22Rv1 (cell line): ENCODE measurements at regions not wholly inside any gene's neighbourhood (a gene's known extent, or its start where the extent isn't known, plus 50 kb on each side); places are given as distances from the start of the nearest gene placed in this dataset.
"Not testable (repeated sequence)": the region's sequence is repeated elsewhere in the genome, so short reads cannot be mapped to it uniquely, and the experiment has no call there.

Experiments used
- H3K27ac ChIP-seq: fragments of 450-650 bp; 2 replicates; pipeline ENCODE4 v1.5.1; 2017
- ZFX ChIP-seq: fragments of 450-650 bp; IDR thresholded peaks from 2 replicates; pipeline ENCODE4 v1.6.1; 2017; ENCODE audit warnings: antibody characterized with exemption, borderline replicate concordance
- TF ChIP-seq, protein P1 (sequence below): fragments of 450-650 bp; IDR thresholded peaks from 2 replicates; pipeline ENCODE4 v1.5.1; 2017; ENCODE audit warnings: mild to moderate bottlenecking

DNA sequence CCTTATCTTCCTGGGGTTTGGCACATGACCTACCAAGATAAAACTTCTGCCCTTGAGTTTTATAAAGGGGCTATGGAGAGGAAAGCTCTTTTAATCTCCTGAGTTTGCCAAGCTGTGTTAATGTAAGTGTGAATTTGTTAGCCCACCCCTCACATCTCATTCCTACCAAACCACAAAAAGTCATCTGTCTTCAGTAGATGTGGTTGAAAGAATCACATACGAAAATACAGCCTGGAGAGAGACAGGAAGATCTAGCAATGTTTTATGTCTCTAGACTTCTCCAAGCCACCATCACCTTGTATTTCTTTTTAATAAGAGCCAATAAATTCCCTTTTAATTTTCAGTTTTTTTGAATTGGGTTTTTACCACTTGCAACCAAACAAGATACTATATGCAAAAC, 68.9 kb upstream of the ZNF280D start:
- H3K27ac ChIP-seq = no peak overlapping the region
- TF ChIP-seq, protein P1, sequence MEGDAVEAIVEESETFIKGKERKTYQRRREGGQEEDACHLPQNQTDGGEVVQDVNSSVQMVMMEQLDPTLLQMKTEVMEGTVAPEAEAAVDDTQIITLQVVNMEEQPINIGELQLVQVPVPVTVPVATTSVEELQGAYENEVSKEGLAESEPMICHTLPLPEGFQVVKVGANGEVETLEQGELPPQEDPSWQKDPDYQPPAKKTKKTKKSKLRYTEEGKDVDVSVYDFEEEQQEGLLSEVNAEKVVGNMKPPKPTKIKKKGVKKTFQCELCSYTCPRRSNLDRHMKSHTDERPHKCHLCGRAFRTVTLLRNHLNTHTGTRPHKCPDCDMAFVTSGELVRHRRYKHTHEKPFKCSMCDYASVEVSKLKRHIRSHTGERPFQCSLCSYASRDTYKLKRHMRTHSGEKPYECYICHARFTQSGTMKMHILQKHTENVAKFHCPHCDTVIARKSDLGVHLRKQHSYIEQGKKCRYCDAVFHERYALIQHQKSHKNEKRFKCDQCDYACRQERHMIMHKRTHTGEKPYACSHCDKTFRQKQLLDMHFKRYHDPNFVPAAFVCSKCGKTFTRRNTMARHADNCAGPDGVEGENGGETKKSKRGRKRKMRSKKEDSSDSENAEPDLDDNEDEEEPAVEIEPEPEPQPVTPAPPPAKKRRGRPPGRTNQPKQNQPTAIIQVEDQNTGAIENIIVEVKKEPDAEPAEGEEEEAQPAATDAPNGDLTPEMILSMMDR = no peak
- no peak for TF ChIP-seq ZFX

DNA sequence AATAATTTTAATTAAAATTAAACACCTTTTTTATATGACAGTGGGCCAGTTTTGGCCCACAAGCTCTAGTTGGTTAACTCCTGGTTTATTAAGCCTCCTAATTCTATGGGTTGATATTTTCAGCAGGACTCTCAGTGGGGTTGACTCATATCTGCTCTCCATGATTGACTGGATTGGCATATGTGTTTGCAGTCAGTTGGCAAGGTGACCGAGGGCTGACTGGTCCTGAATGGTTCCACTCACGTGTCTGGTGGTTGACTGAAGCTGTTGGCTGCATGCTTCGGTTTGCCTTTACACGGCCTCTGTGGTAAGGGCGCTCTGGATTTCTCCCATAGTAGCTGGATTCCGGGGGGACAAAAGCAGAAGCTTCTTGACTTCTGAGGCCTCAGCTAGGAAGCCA, 65.3 kb upstream of the ZNF280D start:
- TF ChIP-seq, protein P1 = no peak
- TF ChIP-seq ZFX = no peak
- no peak overlapping the region for H3K27ac ChIP-seq

DNA sequence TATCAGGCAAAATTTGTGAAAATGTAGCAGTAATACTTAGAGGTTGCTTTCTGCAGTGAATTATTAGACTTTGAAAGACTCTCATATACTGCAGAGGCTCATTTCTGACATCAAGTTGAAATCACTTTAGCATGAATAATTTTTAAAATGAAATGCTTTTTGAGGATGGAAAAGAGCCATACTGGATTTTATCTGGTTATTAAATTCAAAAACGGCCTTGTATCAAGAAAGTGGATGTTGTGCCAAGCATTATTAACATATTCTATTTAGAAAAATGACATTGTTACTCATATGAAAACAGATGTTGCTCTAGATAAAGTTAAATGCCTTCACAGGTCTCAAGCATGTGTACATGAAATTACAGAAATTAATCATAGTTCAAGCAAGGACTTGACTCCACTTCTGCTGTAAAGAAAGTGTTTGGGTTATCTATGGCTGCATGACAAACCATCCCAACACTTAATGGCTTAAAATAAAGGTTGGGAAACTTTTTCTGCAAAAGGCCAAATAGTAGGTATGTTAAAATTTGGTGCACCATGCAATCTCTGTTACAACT, 64.5 kb upstream of the ZNF280D start:
- no peak for TF ChIP-seq ZFX
- TF ChIP-seq, protein P1 = no peak
- no peak overlapping the region for H3K27ac ChIP-seq

- H3K27ac ChIP-seq = no peak overlapping the region
- TF ChIP-seq, protein P1 = no peak
- TF ChIP-seq ZFX = no peak
Measured at GRCh38 chr15:56795502-56795901, 62.2 kb upstream of the ZNF280D start.

DNA sequence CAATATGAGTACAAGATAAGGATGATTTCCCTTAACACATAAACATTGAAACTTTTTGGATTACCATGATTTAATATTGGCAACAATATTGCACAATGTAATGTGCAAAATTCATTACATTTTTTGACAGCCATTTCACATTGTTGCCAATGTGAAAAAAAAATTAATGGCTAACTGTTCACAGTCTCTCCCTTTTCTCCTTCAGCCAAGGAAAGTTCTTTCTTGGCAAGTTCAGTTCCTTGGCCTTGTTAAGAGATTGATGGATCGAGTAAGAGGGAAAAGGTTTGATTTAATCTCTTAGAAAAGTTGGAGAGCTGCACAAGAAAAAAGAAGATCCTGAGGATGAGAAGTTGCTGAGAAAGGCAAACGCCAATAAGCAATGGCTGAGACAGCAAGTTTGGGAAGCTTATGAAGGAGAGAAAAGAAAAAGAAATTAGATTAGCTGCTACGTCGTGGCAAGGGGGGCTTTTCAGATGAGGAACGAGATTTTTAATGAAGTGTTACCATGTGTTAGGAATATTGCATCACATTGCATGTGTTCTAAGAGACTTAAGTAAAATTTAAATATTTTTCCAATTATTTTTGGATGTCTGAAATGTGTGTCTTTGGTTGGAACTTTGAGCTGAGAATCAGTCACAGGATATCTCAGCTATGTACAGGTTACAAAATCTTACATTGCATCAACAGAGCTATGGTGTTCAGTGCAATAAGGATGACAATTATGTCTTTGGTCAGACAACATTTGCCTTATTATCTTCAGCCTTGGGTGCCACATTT, 61.4 kb upstream of the ZNF280D start:
- no peak overlapping the region for H3K27ac ChIP-seq
- TF ChIP-seq, protein P1 = no peak
- no peak for TF ChIP-seq ZFX

DNA sequence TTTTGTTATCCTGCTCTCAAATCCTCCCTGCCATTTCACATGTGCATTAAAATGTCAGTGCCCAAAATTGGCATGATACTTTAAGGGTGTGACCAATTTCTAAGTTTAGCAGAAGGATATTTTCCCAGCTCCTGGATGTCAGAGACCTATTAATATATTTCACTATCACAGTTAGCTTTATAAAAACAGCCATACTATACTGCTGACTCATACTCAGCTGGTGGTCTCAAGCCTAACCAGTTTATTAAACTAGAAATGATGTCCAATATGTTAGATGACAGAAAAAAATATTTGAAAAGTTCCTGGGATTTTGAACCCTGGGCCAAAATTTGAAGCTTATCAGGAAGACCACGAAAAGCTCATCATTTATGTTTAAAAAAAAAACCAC, 60.9 kb upstream of the ZNF280D start:
- TF ChIP-seq ZFX = no peak
- TF ChIP-seq, protein P1 = no peak
- no peak overlapping the region for H3K27ac ChIP-seq

GRCh38 chr15:56792211-56792610, 58.9 kb upstream of the ZNF280D start:
- TF ChIP-seq ZFX = no peak
- TF ChIP-seq, protein P1 = no peak
- H3K27ac ChIP-seq = no peak overlapping the region

GRCh38 chr15:56791521-56791920, 58.2 kb upstream of the ZNF280D start:
- not testable (repeated sequence) for H3K27ac ChIP-seq
